IMR-90 (cell line): ENCODE measurements at regions not wholly inside any gene's neighbourhood (a gene's known extent, or its start where the extent isn't known, plus 50 kb on each side); places are given as distances from the start of the nearest gene placed in this dataset.
"Not testable (repeated sequence)": the region's sequence is repeated elsewhere in the genome, so short reads cannot be mapped to it uniquely, and the experiment has no call there.

Source experiments
- ATAC-seq: fragments of 200-7000 bp; cut with Tn5 transposase; 2 replicates; pipeline ENCODE4 v1.9.1; 2020; ENCODE audit warnings: low read depth, mild to moderate bottlenecking, moderate library complexity
- BruUV-seq: library from RNA; stranded (reverse); fragments of 400-500 nt; replicated peaks from 2 replicates; lab custom pipeline; 2021; lab: Mats Ljungman, UMichigan
- CTCF ChIA-PET: fragments of 300-600 bp; formaldehyde crosslinking; extraction: SDS; loops from one replicate; lab custom pipeline; 2021; ENCODE audit warnings: antibody characterized with exemption; lab: Yijun Ruan, JAX
- POLR2A ChIA-PET: fragments of 300-600 bp; sonication (Branson Sonifier 250); formaldehyde crosslinking; loops from one replicate; lab custom pipeline; 2022; ENCODE audit warnings: antibody characterized with exemption; ENCODE audit not compliant: unreplicated experiment; lab: Charles Lee
- DNase-seq: peaks from one replicate; pipeline ENCODE4 v3.0.0; 2013
- H2AFZ ChIP-seq: replicated peaks from 2 replicates; pipeline ENCODE3; 2013; ENCODE audit warnings: low read length, mild to moderate bottlenecking; ENCODE audit not compliant: poor library complexity
- H2AK5ac ChIP-seq: 2 replicates; pipeline ENCODE4 v1.6.1; 2013; ENCODE audit warnings: low read depth, low read length, inconsistent platforms
- H2AK9ac ChIP-seq: replicated peaks from 2 replicates; pipeline ENCODE3; 2013; ENCODE audit warnings: mild to moderate bottlenecking, low read depth, low read length, moderate library complexity; ENCODE audit not compliant: poor library complexity
- H2BK120ac ChIP-seq: 2 replicates; pipeline ENCODE4 v1.6.1; 2013; ENCODE audit warnings: low read depth, low read length, inconsistent platforms
- H2BK15ac ChIP-seq: 3 replicates; pipeline ENCODE4 v1.6.1; 2013; ENCODE audit warnings: low read depth, low read length, inconsistent platforms
- H2BK20ac ChIP-seq: 2 replicates; pipeline ENCODE4 v1.6.1; 2013; ENCODE audit warnings: low read depth, mild to moderate bottlenecking, inconsistent platforms, low read length, moderate library complexity
- H2BK5ac ChIP-seq: 2 replicates; pipeline ENCODE4 v1.6.1; 2013; ENCODE audit warnings: mild to moderate bottlenecking, low read depth, low read length, inconsistent platforms; ENCODE audit not compliant: poor library complexity, severe bottlenecking
- H3K14ac ChIP-seq: replicated peaks from 2 replicates; pipeline ENCODE4 v1.6.1; 2013; ENCODE audit warnings: low read depth, low read length, inconsistent platforms
- H3K18ac ChIP-seq: 2 replicates; pipeline ENCODE4 v1.6.1; 2013; ENCODE audit warnings: low read depth, low read length, control low read depth
- H3K23ac ChIP-seq: 2 replicates; pipeline ENCODE4 v1.6.1; 2013; ENCODE audit warnings: low read depth, low read length, inconsistent platforms
- H3K27ac ChIP-seq: 2 replicates; pipeline ENCODE4 v1.5.1; 2013; ENCODE audit warnings: mild to moderate bottlenecking, control low read depth, low read length; ENCODE audit not compliant: insufficient read depth
- H3K27me3 ChIP-seq: 2 replicates; pipeline ENCODE4 v1.6.1; 2013; ENCODE audit warnings: low read length; ENCODE audit not compliant: control insufficient read depth, insufficient read depth
- H3K36me3 ChIP-seq: 2 replicates; pipeline ENCODE4 v1.6.1; 2013; ENCODE audit warnings: low read length, mixed read lengths; ENCODE audit not compliant: control insufficient read depth, insufficient read depth
- H3K4ac ChIP-seq: 2 replicates; pipeline ENCODE4 v1.6.1; 2013; ENCODE audit warnings: low read depth, low read length, inconsistent platforms
- H3K4me1 ChIP-seq: 2 replicates; pipeline ENCODE4 v1.6.1; 2013; ENCODE audit warnings: low read length, mixed read lengths; ENCODE audit not compliant: control insufficient read depth, insufficient read depth
- H3K4me2 ChIP-seq: 2 replicates; pipeline ENCODE4 v1.6.1; 2013; ENCODE audit warnings: low read depth, mild to moderate bottlenecking, control low read depth, low read length, moderate library complexity
- H3K4me3 ChIP-seq: 2 replicates; pipeline ENCODE4 v1.5.1; 2013; ENCODE audit warnings: low read depth, mild to moderate bottlenecking, control low read depth, low read length, moderate library complexity; ENCODE audit not compliant: insufficient read depth
- H3K56ac ChIP-seq: 2 replicates; pipeline ENCODE4 v1.6.1; 2013; ENCODE audit warnings: low read length, inconsistent platforms; ENCODE audit not compliant: insufficient read depth; ENCODE audit errors: extremely low read depth
- H3K79me1 ChIP-seq, 2 experiments: 2 replicates each; pipeline ENCODE4 v1.6.1; 2013; ENCODE audit warnings: low read length in 2 of 2, inconsistent platforms in 1 of 2, low read depth in 1 of 2
- H3K9ac ChIP-seq: 2 replicates; pipeline ENCODE4 v1.6.1; 2013; ENCODE audit warnings: low read depth, low read length, control low read depth
- H3K9me1 ChIP-seq: 2 replicates; pipeline ENCODE4 v1.6.1; 2013; ENCODE audit warnings: low read length, inconsistent platforms; ENCODE audit not compliant: insufficient read depth
- H3K9me3 ChIP-seq: 2 replicates; pipeline ENCODE4 v1.6.1; 2013; ENCODE audit warnings: low read length; ENCODE audit not compliant: control insufficient read depth, insufficient read depth
- H4K20me1 ChIP-seq: 2 replicates; pipeline ENCODE4 v1.6.1; 2013; ENCODE audit warnings: low read length, inconsistent platforms; ENCODE audit not compliant: insufficient read depth
- H4K5ac ChIP-seq: 2 replicates; pipeline ENCODE4 v1.6.1; 2013; ENCODE audit warnings: mild to moderate bottlenecking, low read depth, low read length, control low read depth
- H4K8ac ChIP-seq, 2 experiments: 2 replicates each; pipeline ENCODE4 v1.6.1; 2013; ENCODE audit warnings: low read depth in 2 of 2, low read length in 2 of 2, control low read depth in 1 of 2, inconsistent platforms in 1 of 2
- H4K91ac ChIP-seq: 2 replicates; pipeline ENCODE4 v1.6.1; 2013; ENCODE audit warnings: low read depth, low read length, inconsistent platforms; ENCODE audit not compliant: insufficient read depth
- WGBS, 2 experiments: methylation state at CpG; one replicate each; pipeline versions ENCODE4 v1.1.5 to v1.1.7; 2013; ENCODE audit warnings: missing lambda C conversion rate in 2 of 2; ENCODE audit not compliant: insufficient read length in 1 of 2; ENCODE audit errors: extremely low coverage in 2 of 2; 5-methylcytosine and 5-hydroxymethylcytosine counted together
- dilution Hi-C: fragments of 300-500 bp; cut with HindIII; formaldehyde crosslinking; loops from one replicate; pipeline ENCODE4 v1.14.3; 2018; ENCODE audit warnings: low sequenced_read_pairs; ENCODE audit not compliant: unreplicated experiment
- in situ Hi-C: fragments of 300-500 bp; cut with MboI; formaldehyde crosslinking; loops from 3 replicates; pipeline ENCODE4 v1.14.3; 2019; ENCODE audit warnings: low sequenced_read_pairs, inconsistent platforms, mixed read lengths
- intact Hi-C: fragments of 100-400 bp; cut with micrococcal nuclease; formaldehyde crosslinking; loops from 2 replicates; pipeline ENCODE4 v1.10.0; 2022

DNA sequence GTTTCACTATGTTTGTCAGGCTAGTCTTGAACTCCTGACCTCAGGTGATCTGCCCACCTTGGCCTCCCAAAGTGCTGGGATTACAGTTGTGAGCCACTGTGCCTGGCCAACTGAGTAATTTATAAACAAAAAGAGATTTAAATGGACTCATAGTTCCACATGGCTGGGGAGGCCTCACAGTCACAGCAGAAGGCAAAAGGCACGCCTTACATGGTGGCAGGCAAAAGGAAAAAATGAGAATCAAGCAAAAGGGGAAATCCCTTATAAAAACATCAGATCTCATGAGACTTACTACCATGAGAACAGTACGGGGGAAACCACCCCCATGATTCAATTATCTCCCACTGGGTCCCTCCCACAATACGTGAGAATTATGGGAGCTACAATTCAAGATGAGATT, 73.2 kb upstream of the TIAM1 start:
- H3K9ac ChIP-seq, H3K27ac ChIP-seq, H2BK20ac ChIP-seq, ATAC-seq, H3K4me3 ChIP-seq, H3K4me2 ChIP-seq, H2AFZ ChIP-seq, H3K4ac ChIP-seq, H2BK120ac ChIP-seq, BruUV-seq, intact Hi-C loops, H3K14ac ChIP-seq, H3K4me1 ChIP-seq, H2AK5ac ChIP-seq, H4K20me1 ChIP-seq, H3K9me3 ChIP-seq, H4K8ac ChIP-seq, dilution Hi-C loops, H2AK9ac ChIP-seq, H3K36me3 ChIP-seq, H3K79me1 ChIP-seq, H2BK5ac ChIP-seq, H3K23ac ChIP-seq, H4K91ac ChIP-seq, POLR2A ChIA-PET, H3K18ac ChIP-seq, DNase-seq, CTCF ChIA-PET, H3K27me3 ChIP-seq, H3K56ac ChIP-seq, H4K5ac ChIP-seq, H2BK15ac ChIP-seq, H3K9me1 ChIP-seq, in situ Hi-C loops: not testable (repeated sequence)
- WGBS, 2 experiments, result no CpG with 5 or more reads among the region's 3 CpGs
